Midbrain (tissue), 1 donor: ENCODE measurements at regions not wholly inside any gene's neighbourhood (a gene's known extent, or its start where the extent isn't known, plus 50 kb on each side); places are given as distances from the start of the nearest gene placed in this dataset.
"Not testable (repeated sequence)": the region's sequence is repeated elsewhere in the genome, so short reads cannot be mapped to it uniquely, and the experiment has no call there.

ENCODE experiments used
- DNase-seq: peaks from one replicate; lab custom pipeline; 2025; lab: John Stamatoyannopoulos, UW

- no peak for DNase-seq
These were observed 249.0 kb downstream of the LPIN1 start for GRCh38 chr2:11995456-11995855.

GRCh38 chr2:11996618-11997017 lies 250.2 kb downstream of the LPIN1 start:
- no peak for DNase-seq

GRCh38 chr2:11997142-11997541 lies 250.7 kb downstream of the LPIN1 start:
- no peak for DNase-seq

GRCh38 chr2:11998218-11998617 lies 251.8 kb downstream of the LPIN1 start:
- no peak for DNase-seq

GRCh38 chr2:11998626-11999378 lies 252.4 kb downstream of the LPIN1 start:
- DNase-seq, result no peak

- DNase-seq, result no peak
These were observed 255.2 kb downstream of the LPIN1 start for GRCh38 chr2:12001621-12002020.

GRCh38 chr2:12002215-12002614 lies 255.8 kb downstream of the LPIN1 start:
- DNase-seq, result no peak

- no peak for DNase-seq
These were observed 258.3 kb downstream of the LPIN1 start for GRCh38 chr2:12004713-12005112.

GRCh38 chr2:12005886-12006681 lies 259.7 kb downstream of the LPIN1 start:
- DNase-seq, result no peak

- DNase-seq, result no peak
These were observed 260.4 kb downstream of the LPIN1 start for GRCh38 chr2:12006850-12007249.

GRCh38 chr2:12007282-12007681 lies 260.9 kb downstream of the LPIN1 start:
- no peak for DNase-seq

GRCh38 chr2:12008425-12009061 lies 262.1 kb downstream of the LPIN1 start:
- no peak for DNase-seq

- DNase-seq, result no peak
These were observed 263.0 kb downstream of the LPIN1 start for GRCh38 chr2:12009323-12009905.

- no peak for DNase-seq
These were observed 263.6 kb downstream of the LPIN1 start for GRCh38 chr2:12010059-12010458.

- DNase-seq, result no peak
These were observed 264.3 kb downstream of the LPIN1 start for GRCh38 chr2:12010779-12011178.

- DNase-seq, result no peak
These were observed 267.9 kb downstream of the LPIN1 start for GRCh38 chr2:12014088-12014960.

GRCh38 chr2:12017499-12018157 lies 271.2 kb downstream of the LPIN1 start:
- no peak for DNase-seq

- DNase-seq, result not testable (repeated sequence)
These were observed 272.3 kb downstream of the LPIN1 start for GRCh38 chr2:12018726-12019125.

GRCh38 chr2:12020833-12021469 lies 274.5 kb downstream of the LPIN1 start:
- DNase-seq, result no peak

GRCh38 chr2:12024197-12024907 lies 277.9 kb downstream of the LPIN1 start:
- not testable (repeated sequence) for DNase-seq
